HCEC 1CT (cell line): ENCODE measurements at regions not wholly inside any gene's neighbourhood (a gene's known extent, or its start where the extent isn't known, plus 50 kb on each side); places are given as distances from the start of the nearest gene placed in this dataset.
"Not testable (repeated sequence)": the region's sequence is repeated elsewhere in the genome, so short reads cannot be mapped to it uniquely, and the experiment has no call there.

Source experiments
- DNase-seq: peaks from one replicate; pipeline ENCODE4 v3.0.0-alpha.2; 2017

- DNase-seq, result no peak
Observed at GRCh38 chr5:172546196-172546595, 91.9 kb upstream of the SH3PXD2B start.

- no peak for DNase-seq
Observed at GRCh38 chr5:172545291-172545801, 91.0 kb upstream of the SH3PXD2B start.

GRCh38 chr5:172544371-172545095 lies 90.2 kb upstream of the SH3PXD2B start:
- DNase-seq, result no peak

- DNase-seq, result no peak
Observed at GRCh38 chr5:172543484-172544298, 89.4 kb upstream of the SH3PXD2B start.

GRCh38 chr5:172542651-172543131 lies 88.4 kb upstream of the SH3PXD2B start:
- no peak for DNase-seq

- no peak for DNase-seq
Observed at GRCh38 chr5:172541773-172542136, 87.4 kb upstream of the SH3PXD2B start.

- DNase-seq, result no peak
Observed at GRCh38 chr5:172541099-172541772, 86.9 kb upstream of the SH3PXD2B start.

GRCh38 chr5:172540099-172540870 lies 86.0 kb upstream of the SH3PXD2B start:
- no peak for DNase-seq

GRCh38 chr5:172535108-172535445 lies 80.8 kb upstream of the SH3PXD2B start:
- no peak for DNase-seq

- no peak for DNase-seq
Observed at GRCh38 chr5:172534229-172535107, 80.1 kb upstream of the SH3PXD2B start.

GRCh38 chr5:172533399-172534228 lies 79.3 kb upstream of the SH3PXD2B start:
- no peak for DNase-seq

- no peak for DNase-seq
Observed at GRCh38 chr5:172533058-172533398, 78.7 kb upstream of the SH3PXD2B start.

- DNase-seq, result not testable (repeated sequence)
Observed at GRCh38 chr5:172532439-172532838, 78.1 kb upstream of the SH3PXD2B start.

- no peak for DNase-seq
Observed at GRCh38 chr5:172531704-172532026, 77.3 kb upstream of the SH3PXD2B start.

- no peak for DNase-seq
Observed at GRCh38 chr5:172530878-172531703, 76.8 kb upstream of the SH3PXD2B start.

GRCh38 chr5:172530406-172530805 lies 76.1 kb upstream of the SH3PXD2B start:
- DNase-seq, result no peak

GRCh38 chr5:172529896-172530295 lies 75.6 kb upstream of the SH3PXD2B start:
- DNase-seq, result no peak

- DNase-seq, result no peak
Observed at GRCh38 chr5:172528440-172528839, 74.1 kb upstream of the SH3PXD2B start.

- DNase-seq, result no peak
Observed at GRCh38 chr5:172527559-172527958, 73.2 kb upstream of the SH3PXD2B start.

- no peak for DNase-seq
Observed at GRCh38 chr5:172525996-172526360, 71.7 kb upstream of the SH3PXD2B start.
